CD4-positive, alpha-beta T cell (primary cell): ENCODE measurements at regions not wholly inside any gene's neighbourhood (a gene's known extent, or its start where the extent isn't known, plus 50 kb on each side); places are given as distances from the start of the nearest gene placed in this dataset.

ENCODE experiments used
- ATAC-seq: fragments of 200-7000 bp; cut with Tn5 transposase; one replicate; pipeline ENCODE4 v1.10.0; 2022; ENCODE audit warnings: mild to moderate bottlenecking; ENCODE audit not compliant: poor library complexity
- CTCF ChIA-PET: fragments of 350-600 bp; sonication (Branson Sonifier 250); formaldehyde crosslinking; loops from one replicate; lab custom pipeline; 2021; ENCODE audit warnings: antibody characterized with exemption, inconsistent platforms; lab: Charles Lee
- POLR2A ChIA-PET: fragments of 350-600 bp; sonication (Branson Sonifier 250); formaldehyde crosslinking; loops from one replicate; lab custom pipeline; 2021; ENCODE audit warnings: antibody characterized with exemption, inconsistent platforms; lab: Charles Lee
- DNase-seq, 14 experiments: peaks; one replicate each; pipeline ENCODE4 v3.0.0-alpha.2; 2013 to 2020; ENCODE audit warnings: mixed read lengths in 2 of 14
- H3K27ac ChIP-seq, 2 donors: one replicate each; pipeline versions ENCODE4 v1.5.1 to v1.7.0; 2013; ENCODE audit warnings: low read length in 2 of 2, low read depth in 1 of 2, mild to moderate bottlenecking in 1 of 2
- H3K27me3 ChIP-seq, 2 experiments: 1 replicate in 1 of 2; 2 replicates in 1 of 2; pipeline versions ENCODE4 v1.6.1 to v1.7.0; 2013; ENCODE audit warnings: low read length in 2 of 2, control low read depth in 1 of 2, mild to moderate bottlenecking in 1 of 2, moderate library complexity in 1 of 2; ENCODE audit not compliant: insufficient read depth in 2 of 2, control insufficient read depth in 1 of 2
- H3K36me3 ChIP-seq: one replicate; pipeline ENCODE4 v1.6.1; 2013; ENCODE audit warnings: low read length, control low read depth; ENCODE audit not compliant: insufficient read depth
- H3K4me1 ChIP-seq: one replicate; pipeline ENCODE4 v1.6.1; 2013; ENCODE audit warnings: low read length, control low read depth; ENCODE audit not compliant: insufficient read depth
- H3K4me3 ChIP-seq: one replicate; pipeline ENCODE4 v1.5.1; 2013; ENCODE audit warnings: mild to moderate bottlenecking, low read length, moderate library complexity
- H3K9me3 ChIP-seq, 2 experiments: 1 replicate in 1 of 2; 2 replicates in 1 of 2; pipeline versions ENCODE4 v1.6.1 to v1.7.0; 2013; ENCODE audit warnings: low read length in 2 of 2, mild to moderate bottlenecking in 2 of 2, control low read depth in 1 of 2, moderate library complexity in 1 of 2; ENCODE audit not compliant: control insufficient read depth in 1 of 2, insufficient read depth in 1 of 2
- H3K27ac Mint-ChIP-seq: one replicate; pipeline ENCODE4 v1.8.0; 2020; ENCODE audit warnings: mixed read lengths
- H3K27me3 Mint-ChIP-seq: one replicate; pipeline ENCODE4 v1.8.0; 2021; ENCODE audit warnings: mixed read lengths
- H3K36me3 Mint-ChIP-seq: one replicate; pipeline ENCODE4 v1.8.0; 2021; ENCODE audit warnings: low read depth, mixed read lengths
- H3K4me1 Mint-ChIP-seq: one replicate; pipeline ENCODE4 v1.8.0; 2021; ENCODE audit warnings: low read depth, mixed read lengths
- H3K4me3 Mint-ChIP-seq: one replicate; pipeline ENCODE4 v1.8.0; 2020; ENCODE audit warnings: mild to moderate bottlenecking, mixed read lengths
- H3K9me3 Mint-ChIP-seq: one replicate; pipeline ENCODE4 v1.8.0; 2020; ENCODE audit warnings: mixed read lengths
- intact Hi-C, 2 experiments: fragments of 100-400 bp; cut with DNase I in 1 of 2; cut with micrococcal nuclease in 1 of 2; formaldehyde crosslinking; loops; one replicate each; pipeline versions ENCODE4 v1.15.1 to v1.9.0; 2023 to 2025; cut with DNase I, micrococcal nuclease
- TF ChIP-seq, protein P1 (sequence below): fragments of 200-600 bp; IDR thresholded peaks from one replicate; pipeline ENCODE4 v1.8.0; 2022; ENCODE audit warnings: antibody characterized with exemption, mild to moderate bottlenecking

- TF ChIP-seq, protein P1, sequence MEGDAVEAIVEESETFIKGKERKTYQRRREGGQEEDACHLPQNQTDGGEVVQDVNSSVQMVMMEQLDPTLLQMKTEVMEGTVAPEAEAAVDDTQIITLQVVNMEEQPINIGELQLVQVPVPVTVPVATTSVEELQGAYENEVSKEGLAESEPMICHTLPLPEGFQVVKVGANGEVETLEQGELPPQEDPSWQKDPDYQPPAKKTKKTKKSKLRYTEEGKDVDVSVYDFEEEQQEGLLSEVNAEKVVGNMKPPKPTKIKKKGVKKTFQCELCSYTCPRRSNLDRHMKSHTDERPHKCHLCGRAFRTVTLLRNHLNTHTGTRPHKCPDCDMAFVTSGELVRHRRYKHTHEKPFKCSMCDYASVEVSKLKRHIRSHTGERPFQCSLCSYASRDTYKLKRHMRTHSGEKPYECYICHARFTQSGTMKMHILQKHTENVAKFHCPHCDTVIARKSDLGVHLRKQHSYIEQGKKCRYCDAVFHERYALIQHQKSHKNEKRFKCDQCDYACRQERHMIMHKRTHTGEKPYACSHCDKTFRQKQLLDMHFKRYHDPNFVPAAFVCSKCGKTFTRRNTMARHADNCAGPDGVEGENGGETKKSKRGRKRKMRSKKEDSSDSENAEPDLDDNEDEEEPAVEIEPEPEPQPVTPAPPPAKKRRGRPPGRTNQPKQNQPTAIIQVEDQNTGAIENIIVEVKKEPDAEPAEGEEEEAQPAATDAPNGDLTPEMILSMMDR = no peak
- no peaks in the 10 kb centered on the region for H3K36me3 Mint-ChIP-seq
- Histone ChIP-seq H3K36me3 (no peaks in the 10 kb centered on the region), H3K4me1 (peaks cover 9% of the 10 kb centered on the region), H3K4me3 (no peak overlapping the region), H3K9me3 (peaks cover 0 to 24% of the 10 kb centered on the region in 2 experiments), H3K27me3 (peaks cover 24 to 26% of the 10 kb centered on the region in 2 experiments), H3K27ac (no peak overlapping the region)
- H3K4me1 Mint-ChIP-seq = no peaks in the 10 kb centered on the region
- no peaks in the 10 kb centered on the region for H3K9me3 Mint-ChIP-seq
- POLR2A ChIA-PET = no interaction called here
- intact Hi-C loops = loop anchor here in 1 of 2 experiments (5.0 kb wide), 1 partner anchor 342 kb away; no protein-coding TSS in a partner anchor
- ATAC-seq (no peak), DNase-seq (no peak)
- H3K27me3 Mint-ChIP-seq = peaks cover 53% of the 10 kb centered on the region
- no peak overlapping the region for H3K27ac Mint-ChIP-seq
- CTCF ChIA-PET = no interaction called here
- H3K4me3 Mint-ChIP-seq = no peak overlapping the region
Observed at GRCh38 chr5:174314261-174314660, 268.8 kb downstream of the NSG2 start.

- CTCF ChIA-PET = no interaction called here
Observed at GRCh38 chr5:174315471-174315870, 270.0 kb downstream of the NSG2 start.

DNA sequence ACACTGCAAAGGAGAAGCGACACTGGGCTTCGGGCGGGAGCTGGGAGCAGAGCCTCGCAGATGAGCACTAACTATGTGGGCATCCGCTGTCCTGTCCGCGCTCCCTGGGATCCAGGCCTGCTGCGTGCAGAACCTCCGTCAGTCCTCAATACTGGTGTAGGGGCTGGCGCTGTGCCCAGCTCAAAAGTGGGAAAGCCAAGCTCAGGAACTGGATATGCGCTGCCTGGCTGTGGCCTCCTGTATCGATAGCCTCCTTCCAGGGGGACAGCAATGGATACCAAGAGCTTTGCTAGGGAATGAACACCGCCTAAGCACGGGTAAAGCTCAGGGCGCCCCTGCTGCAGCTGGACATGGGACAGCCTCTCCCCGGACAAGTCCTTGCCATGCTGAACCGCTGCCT, 270.4 kb downstream of the NSG2 start:
- intact Hi-C loops = no loop called here
- H3K27ac ChIP-seq = no peak overlapping the region
- Mint-ChIP-seq H3K4me3 (no peak overlapping the region), H3K9me3 (no peaks in the 10 kb centered on the region), H3K27me3 (peaks cover 41% of the 10 kb centered on the region), H3K36me3 (no peaks in the 10 kb centered on the region), H3K27ac (no peak overlapping the region), H3K4me1 (no peaks in the 10 kb centered on the region)
- TF ChIP-seq, protein P1 = no peak
- peaks cover 19 to 23% of the 10 kb centered on the region in 2 experiments for H3K27me3 ChIP-seq
- peaks cover 9% of the 10 kb centered on the region for H3K4me1 ChIP-seq
- H3K9me3 ChIP-seq = peaks cover 0 to 20% of the 10 kb centered on the region in 2 experiments
- ChIA-PET POLR2A (no interaction called here), CTCF (no interaction called here)
- H3K36me3 ChIP-seq = no peaks in the 10 kb centered on the region
- no peak overlapping the region for H3K4me3 ChIP-seq
- ATAC-seq = no peak
- DNase-seq = no peak

More at GRCh38 chr5:174315471-174315870, 270.0 kb downstream of the NSG2 start:
- peaks cover 0 to 20% of the 10 kb centered on the region in 2 experiments for H3K9me3 ChIP-seq
- no peak overlapping the region for H3K27ac Mint-ChIP-seq
- no peak for ATAC-seq
- H3K4me3 Mint-ChIP-seq = no peak overlapping the region
- no peaks in the 10 kb centered on the region for H3K36me3 ChIP-seq
- H3K27ac ChIP-seq = no peak overlapping the region
- peaks cover 9% of the 10 kb centered on the region for H3K4me1 ChIP-seq
- TF ChIP-seq, protein P1 = no peak
- H3K36me3 Mint-ChIP-seq = no peaks in the 10 kb centered on the region
- no peaks in the 10 kb centered on the region for H3K4me1 Mint-ChIP-seq
- peaks cover 44% of the 10 kb centered on the region for H3K27me3 Mint-ChIP-seq
- intact Hi-C loops = no loop called here
- H3K4me3 ChIP-seq = no peak overlapping the region
- DNase-seq = no peak
- POLR2A ChIA-PET = no interaction called here
- H3K27me3 ChIP-seq = peaks cover 23 to 24% of the 10 kb centered on the region in 2 experiments
- no peaks in the 10 kb centered on the region for H3K9me3 Mint-ChIP-seq
